ENCODE measurements at regions not wholly inside any gene's neighbourhood (a gene's known extent, or its start where the extent isn't known, plus 50 kb on each side); places are given as distances from the start of the nearest gene placed in this dataset.

- Histone ChIP-seq H3K36me3 (no peaks in the 10 kb centered on the region), H3K27ac (no peak overlapping the region), H3K27me3 (no peaks in the 10 kb centered on the region), H3K9me3 (no peaks in the 10 kb centered on the region), H3K4me3 (no peak overlapping the region), H3K4me1 (no peaks in the 10 kb centered on the region)
- DNase-seq (no peak), ATAC-seq (no peak)
- TF ChIP-seq CTCF (IDR thresholded peaks at IDR 0.05) = no peak
- intact Hi-C loops (cut with DNase I) = no loop called here
Observed at GRCh38 chr6:80442366-80442765, 335.9 kb downstream of the BCKDHB start.

DNA sequence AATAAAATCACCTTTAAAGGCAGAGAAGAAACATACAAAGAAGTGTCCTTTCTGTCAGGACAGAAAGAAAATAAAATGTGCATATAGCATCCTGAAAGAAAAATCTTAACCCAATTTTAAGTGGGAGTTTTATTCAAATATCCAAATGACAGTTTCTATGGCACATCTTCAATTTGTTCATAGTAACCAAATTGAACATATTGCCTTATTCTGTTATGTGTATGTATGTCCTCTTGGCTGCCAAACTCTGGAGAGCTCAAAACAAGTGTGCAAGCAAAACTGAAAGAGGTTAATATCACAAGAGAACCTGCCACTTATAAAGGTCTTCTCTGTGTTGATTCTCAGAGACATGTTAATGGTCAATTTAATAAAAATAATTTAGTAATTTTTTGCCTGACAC lies 334.7 kb downstream of the BCKDHB start:
- H3K27ac ChIP-seq = no peak overlapping the region
- ATAC-seq = no peak

GRCh38 chr6:80440496-80441115 lies 334.1 kb downstream of the BCKDHB start:
- no peaks in the 10 kb centered on the region for H3K27me3 ChIP-seq
- DNase-seq = no peak
- no peak for TF ChIP-seq CTCF (IDR thresholded peaks at IDR 0.05)
- H3K27ac ChIP-seq = no peak overlapping the region
- ATAC-seq = no peak
- no peaks in the 10 kb centered on the region for H3K36me3 ChIP-seq
- no peaks in the 10 kb centered on the region for H3K4me1 ChIP-seq
- intact Hi-C loops (cut with DNase I) = no loop called here
- no peak overlapping the region for H3K4me3 ChIP-seq
- H3K9me3 ChIP-seq = no peaks in the 10 kb centered on the region

More for the DNA sequence above, 334.7 kb downstream of the BCKDHB start:
- Histone ChIP-seq H3K27me3 (no peaks in the 10 kb centered on the region), H3K4me1 (no peaks in the 10 kb centered on the region), H3K36me3 (no peaks in the 10 kb centered on the region), H3K4me3 (no peak overlapping the region), H3K9me3 (no peaks in the 10 kb centered on the region)
- no peak for DNase-seq
- intact Hi-C loops (cut with DNase I) = no loop called here
- TF ChIP-seq CTCF (IDR thresholded peaks at IDR 0.05) = no peak

DNA sequence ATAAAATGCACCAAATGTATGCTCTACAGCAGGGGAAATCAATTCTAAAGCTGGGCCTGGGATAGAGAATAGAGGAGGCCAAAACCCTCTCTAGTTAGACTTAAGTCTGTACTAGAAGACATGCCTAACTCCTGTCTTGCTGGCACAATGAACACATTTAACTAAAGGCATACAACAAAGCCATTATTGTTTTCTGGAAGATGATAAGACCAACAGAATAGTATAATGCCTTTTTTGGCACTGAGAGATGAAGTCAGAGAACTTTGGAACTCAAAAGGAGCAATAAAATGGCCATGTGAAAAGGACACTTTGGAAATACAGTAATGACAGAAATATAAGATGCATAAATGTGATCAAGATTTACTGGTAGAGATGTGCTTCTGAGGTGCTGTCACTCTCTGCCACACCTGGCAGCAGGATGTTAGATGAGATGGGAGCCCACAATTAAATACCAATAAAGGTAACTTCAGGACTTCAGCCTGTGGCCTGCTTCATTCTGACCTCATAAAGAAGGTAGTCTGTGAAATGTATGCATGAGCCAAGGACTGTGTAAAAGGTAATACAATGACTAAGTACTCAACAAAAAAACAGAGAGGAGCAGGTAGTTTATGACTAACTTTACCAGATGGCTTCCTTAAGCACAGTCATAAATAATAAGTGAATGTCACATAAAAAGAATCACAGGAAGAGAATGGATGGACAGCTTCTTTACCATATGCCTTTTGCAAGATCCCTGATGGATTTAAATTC lies 333.4 kb downstream of the BCKDHB start:
- H3K27me3 ChIP-seq = no peaks in the 10 kb centered on the region
- intact Hi-C loops (cut with DNase I) = no loop called here
- no peak overlapping the region for H3K4me3 ChIP-seq
- no peaks in the 10 kb centered on the region for H3K4me1 ChIP-seq
- ATAC-seq (no peak), DNase-seq (no peak)
- TF ChIP-seq CTCF (IDR thresholded peaks at IDR 0.05) = no peak
- H3K27ac ChIP-seq = no peak overlapping the region
- H3K9me3 ChIP-seq = no peaks in the 10 kb centered on the region
- no peaks in the 10 kb centered on the region for H3K36me3 ChIP-seq

GRCh38 chr6:80438772-80439171 lies 332.3 kb downstream of the BCKDHB start:
- no peaks in the 10 kb centered on the region for H3K36me3 ChIP-seq
- ATAC-seq = no peak
- no peak for TF ChIP-seq CTCF (IDR thresholded peaks at IDR 0.05)

More at GRCh38 chr6:80438772-80439171, 332.3 kb downstream of the BCKDHB start:
- Histone ChIP-seq H3K9me3 (no peaks in the 10 kb centered on the region), H3K4me1 (no peaks in the 10 kb centered on the region), H3K27ac (no peak overlapping the region), H3K4me3 (no peak overlapping the region), H3K27me3 (no peaks in the 10 kb centered on the region)
- intact Hi-C loops (cut with DNase I) = no loop called here
- DNase-seq = no peak

All from upper lobe of right lung (tissue), 1 donor.